HG03469 (cell line): ENCODE measurements at regions not wholly inside any gene's neighbourhood (a gene's known extent, or its start where the extent isn't known, plus 50 kb on each side); places are given as distances from the start of the nearest gene placed in this dataset.
"Not testable (repeated sequence)": the region's sequence is repeated elsewhere in the genome, so short reads cannot be mapped to it uniquely, and the experiment has no call there.

Experiments
- ATAC-seq: cut with Tn5 transposase; IDR thresholded peaks from one replicate; pipeline ENCODE4 v1.9.1; 2021; ENCODE audit warnings: mild to moderate bottlenecking, moderate library complexity, moderate number of reproducible peaks; ENCODE audit not compliant: unreplicated experiment

DNA sequence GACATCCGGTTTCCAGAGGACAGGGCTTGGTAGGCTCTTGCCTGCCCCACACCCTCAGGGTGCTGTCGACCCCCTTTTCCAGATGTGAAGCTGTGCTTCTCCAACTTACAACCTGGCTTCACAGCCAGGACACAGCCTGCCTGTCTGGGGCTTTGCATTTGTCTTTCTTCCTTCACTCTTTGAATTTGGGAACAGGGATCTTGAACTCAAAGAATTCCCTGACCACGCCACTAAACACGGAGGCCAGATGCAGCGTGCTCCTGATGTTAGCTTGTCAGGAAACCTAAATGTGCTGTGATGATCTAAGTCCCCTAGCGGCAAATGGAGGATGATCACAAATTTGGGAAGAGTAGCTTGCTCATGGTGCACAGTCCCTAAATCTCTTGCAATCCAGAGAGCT is 244.8 kb upstream of the RGMA start:
- no peak for ATAC-seq

DNA sequence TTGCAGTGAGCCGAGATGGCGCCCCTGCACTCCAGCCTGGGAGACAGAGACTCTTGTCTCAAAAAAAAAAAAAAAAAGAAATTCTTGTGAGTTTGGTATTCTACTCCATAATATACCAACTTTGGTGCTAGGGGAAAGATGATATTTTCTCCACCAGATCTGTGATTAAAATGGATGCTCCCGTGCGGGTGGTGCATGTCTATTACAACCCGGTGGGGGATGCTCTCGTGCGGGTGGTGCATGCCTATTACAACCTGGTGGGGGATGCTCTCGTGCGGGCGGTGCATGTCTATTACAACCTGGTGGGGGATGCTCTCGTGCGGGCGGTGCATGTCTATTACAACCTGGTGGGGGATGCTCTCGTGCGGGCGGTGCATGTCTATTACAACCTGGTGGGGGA is 244.1 kb upstream of the RGMA start:
- not testable (repeated sequence) for ATAC-seq

DNA sequence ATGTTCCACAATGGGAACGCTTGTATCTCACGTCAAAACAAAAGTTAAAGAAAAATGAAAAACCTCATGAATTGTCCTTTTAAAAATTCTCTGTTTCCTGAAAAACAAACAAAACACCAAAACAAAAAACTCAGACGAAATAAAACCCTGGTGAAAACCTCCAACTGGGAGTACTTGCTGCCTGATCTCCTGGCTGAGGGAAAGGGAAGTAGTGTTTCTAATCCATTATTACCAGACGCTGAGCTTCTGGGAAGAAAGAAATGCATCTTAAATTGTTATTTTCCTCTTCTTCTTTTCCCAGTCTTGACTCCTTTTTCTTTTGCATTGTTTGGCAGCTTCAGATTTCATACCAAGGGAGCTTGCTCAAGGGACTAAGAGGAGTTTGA is 243.2 kb upstream of the RGMA start:
- ATAC-seq, result no peak

DNA sequence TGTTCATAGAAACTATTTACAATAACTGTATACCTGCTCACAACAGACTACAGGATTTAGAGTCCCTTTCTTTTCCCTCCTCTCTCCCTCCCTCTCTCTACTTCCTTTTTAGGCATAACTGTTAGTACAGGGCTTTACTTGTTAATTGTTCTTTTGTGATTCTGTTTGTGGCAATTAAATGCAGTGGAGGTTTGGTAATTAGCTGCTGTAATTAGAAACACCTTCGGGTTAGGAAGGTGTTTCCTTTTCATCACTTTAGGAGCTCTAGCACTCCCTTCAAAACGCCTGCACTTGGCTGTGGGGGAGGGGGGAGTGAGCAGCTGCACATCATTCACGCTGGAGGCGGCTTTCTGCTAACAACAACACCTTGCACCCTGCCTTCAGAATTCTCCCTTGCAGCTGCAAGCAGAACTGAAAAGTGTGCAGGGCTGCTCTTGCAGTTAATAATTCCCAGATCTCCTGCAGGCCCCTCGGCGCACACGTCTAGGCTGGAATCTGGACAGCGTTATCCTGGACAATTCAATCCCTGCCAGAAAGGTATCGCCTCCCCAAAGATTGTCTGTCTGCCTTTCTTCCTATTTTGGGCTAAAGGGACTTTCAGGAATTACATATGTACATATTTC is 242.6 kb upstream of the RGMA start:
- no peak for ATAC-seq

DNA sequence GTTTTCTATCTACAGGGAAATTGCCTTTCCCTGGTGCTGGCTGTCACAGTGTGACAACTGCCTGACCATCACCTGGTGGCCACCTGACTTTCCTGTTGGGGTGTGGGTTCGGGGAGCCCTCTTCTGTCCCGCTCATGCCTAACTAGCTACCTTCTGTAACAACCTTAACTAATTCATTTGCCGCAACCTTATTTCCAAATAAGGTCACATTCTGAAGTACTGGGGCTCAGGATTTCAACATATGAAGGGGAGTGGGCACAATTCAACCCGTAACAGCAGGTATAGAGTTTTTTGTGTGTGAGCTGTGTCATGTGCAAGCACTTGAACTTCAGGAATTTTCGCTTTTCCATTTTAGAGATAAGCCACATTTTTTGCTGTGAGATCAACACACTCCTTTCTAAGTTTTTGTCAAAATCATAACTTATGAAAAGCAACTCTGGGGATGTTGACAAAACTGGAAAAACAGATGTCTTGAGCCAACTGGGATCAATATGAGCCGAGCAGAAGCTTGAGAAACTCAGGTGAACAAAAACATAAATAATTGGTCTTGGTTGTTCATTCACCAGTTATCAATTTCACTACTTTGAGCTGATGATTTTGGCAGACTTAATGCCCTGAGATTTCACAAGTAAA is 242.0 kb upstream of the RGMA start:
- ATAC-seq, result no peak

DNA sequence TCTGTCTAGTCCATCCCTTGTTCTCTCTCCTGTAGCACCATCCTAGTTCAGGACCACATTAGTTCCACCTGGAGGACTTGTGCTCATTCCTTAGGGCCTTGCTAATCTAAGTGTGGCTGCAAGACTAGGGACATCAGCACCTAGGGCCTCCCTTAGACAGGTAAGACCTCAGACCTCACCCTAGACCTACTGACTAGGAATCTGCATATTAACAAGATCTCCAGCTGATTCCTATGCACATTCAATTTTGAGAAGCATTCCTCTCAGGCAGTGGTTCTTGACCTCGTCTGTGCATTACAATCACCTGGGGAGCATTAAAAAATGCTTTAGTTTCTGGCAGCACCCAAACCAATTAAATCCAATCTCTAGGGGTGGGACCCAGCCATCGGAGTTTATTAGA is 238.4 kb upstream of the RGMA start:
- no peak for ATAC-seq

DNA sequence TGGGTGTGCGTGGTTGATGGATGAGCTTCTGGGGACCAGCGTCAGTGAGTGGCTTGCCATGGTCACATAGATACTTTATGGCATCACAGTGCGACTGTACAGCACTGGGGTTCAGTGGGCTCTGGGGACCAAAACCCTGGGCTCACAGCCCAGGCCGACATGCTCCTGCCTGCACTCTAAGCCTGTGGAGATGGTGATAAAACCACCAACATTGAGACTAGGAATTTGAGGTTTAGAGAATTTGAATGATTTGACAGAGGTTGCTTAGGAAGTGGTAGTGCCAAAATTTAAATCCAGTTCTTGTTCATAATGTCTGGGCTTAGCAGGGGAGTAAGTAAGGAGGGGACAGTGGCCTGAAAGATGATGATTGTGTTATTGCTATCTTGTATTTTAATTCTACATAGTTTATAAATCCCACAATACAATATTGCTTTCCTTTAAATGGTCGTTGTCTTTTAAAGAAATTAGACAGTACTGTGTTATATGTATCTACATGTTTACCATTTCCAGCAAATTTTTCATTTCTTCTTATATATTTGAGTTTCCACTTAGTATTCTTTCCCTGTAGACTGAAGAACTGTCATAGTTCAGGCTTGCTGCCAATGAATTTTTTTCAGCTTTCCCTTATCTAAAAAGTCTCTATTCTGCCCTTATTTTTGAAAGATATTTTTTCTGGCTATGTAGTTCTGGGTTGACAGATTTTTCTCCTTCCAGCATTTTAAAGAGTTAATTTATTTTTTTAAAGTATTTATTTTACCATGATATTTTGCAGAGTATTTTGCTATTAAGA is 235.4 kb upstream of the RGMA start:
- no peak for ATAC-seq

DNA sequence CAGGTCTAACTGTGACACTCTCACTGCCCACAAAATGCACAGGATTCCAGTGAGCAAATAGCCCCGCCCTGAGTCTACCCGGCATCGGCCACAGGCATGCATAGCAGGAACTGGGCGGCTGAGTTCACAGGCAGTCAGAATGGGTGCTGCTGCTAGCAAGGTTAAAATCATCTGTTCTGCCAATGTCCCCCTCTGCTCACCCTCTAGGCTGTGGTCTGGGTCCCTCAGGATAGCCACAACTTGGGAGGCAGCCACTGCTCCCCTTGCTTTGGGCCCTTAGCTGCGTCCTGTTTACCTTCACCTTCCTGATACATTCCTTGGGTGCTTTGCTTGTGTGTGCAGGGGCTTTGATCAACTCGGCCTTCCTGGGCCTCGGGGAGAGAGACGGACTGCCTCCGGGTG is 232.9 kb upstream of the RGMA start:
- no peak for ATAC-seq

DNA sequence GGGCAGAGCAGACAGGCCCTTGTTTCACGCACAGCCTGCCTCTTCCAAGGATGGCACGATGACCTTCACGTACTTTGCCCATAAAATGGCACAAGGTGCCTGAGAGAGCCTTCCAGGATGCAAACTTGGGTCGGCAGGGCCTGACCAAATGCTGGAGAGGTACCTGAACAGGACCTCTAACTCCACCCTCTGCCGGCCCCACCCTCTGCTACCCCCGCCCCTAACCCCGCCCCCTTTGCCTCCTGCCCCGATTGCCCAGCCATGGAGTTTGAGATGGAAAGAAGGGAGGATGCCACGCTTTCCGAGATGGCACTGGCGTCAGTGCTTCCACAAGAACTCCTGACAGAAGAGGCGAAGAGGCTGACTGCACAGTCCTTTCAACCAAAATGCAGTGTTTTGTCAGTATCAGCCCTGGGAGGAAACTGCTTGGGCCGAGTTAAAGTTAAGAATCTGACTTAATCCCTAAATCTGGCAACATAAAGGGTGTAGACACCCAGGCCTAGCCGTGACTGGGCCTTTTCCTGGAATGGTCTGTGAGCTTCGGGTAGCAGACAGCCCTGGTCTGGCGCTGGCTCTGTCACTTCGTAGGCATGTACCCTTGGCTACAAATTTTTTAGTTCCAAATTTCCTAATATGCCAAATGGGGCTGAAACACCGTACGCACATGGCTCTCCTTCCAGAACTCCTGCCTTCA is 230.3 kb upstream of the RGMA start:
- no peak for ATAC-seq

DNA sequence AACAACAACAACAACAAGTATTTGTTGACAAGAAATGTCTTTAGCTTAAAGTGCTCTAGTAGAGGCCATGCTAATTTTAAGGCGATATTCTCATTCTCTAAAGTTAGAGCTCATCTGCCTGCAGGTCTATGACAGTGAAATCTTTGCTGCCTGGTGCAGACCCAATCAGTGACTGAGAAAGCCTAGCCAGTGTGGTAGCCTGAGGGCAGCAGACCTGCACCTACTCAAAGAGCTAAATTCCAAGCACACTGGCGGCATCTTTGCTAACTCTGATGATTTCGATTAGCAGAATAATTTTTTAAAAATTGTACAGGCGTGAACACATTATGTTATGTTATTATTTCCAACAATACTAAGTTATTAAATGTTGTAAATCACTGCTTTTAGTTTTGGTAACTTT is 228.8 kb upstream of the RGMA start:
- no peak for ATAC-seq

DNA sequence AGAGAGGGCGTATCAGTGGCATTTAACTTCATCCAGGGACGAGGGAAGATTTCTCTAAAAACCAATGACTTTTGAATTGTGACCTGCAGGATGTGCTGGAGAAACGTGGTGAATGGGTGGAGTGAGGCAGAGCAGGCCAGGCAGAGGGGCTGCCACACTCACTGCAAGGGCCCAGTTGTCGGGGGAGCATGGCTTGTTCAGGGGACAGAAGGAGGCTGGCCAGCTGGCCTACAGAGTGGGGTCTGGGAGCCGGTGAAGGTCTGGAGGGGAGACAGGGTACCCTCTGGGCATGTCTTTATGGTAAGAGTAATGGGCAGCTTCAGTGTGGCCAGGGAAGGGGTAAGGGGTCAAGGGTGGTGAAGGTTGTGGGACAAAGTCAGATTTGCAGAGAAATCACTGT is 225.2 kb upstream of the RGMA start:
- no peak for ATAC-seq

DNA sequence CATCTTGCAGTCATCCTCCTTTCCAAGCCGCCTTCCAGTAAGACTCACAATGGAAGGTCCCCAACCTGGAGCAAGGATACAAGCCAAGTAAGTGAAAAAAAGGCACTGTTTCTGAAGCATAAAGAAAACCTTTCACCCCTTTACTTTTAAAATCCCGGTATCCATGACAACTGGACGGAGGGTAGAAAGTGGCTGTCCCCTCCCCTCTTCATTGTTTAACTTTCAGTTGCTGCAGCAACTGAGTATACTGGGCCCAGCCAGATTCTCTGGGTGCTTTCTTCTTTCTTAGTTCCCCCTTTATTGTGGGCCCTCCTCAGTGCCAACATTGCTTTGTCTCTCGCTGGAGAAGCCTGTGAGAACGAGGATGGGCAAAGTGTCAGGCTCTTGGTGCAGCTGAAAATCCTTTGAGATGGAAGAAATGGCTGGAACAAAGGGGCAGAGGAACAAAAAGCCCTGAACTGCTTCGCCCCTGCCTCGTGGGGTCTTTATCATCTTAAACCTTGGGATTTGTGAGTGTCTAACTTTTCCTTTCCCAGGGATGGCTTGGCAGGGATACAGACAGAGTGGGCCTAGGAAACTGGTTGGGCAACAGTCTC is 224.0 kb upstream of the RGMA start:
- ATAC-seq, result no peak

DNA sequence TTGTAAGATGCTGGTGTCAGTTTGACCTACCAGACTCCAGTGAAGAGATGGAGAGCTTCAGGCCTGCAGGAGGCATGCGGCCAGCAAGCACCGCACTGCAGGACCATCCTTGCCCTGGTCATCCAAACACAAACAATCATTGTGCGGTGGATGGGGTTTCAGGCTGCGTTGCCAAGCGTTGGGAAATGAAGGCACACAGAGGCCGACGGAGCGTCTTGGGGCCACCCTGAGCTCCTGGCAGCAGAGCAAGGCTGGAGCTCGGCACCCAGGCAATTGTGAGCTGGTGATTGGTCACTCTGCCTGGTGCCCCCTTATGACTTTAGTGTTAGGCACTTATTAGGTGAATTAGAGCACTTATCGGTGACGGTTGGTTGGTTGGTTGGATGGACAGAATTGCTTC is 222.6 kb upstream of the RGMA start:
- ATAC-seq, result no peak

DNA sequence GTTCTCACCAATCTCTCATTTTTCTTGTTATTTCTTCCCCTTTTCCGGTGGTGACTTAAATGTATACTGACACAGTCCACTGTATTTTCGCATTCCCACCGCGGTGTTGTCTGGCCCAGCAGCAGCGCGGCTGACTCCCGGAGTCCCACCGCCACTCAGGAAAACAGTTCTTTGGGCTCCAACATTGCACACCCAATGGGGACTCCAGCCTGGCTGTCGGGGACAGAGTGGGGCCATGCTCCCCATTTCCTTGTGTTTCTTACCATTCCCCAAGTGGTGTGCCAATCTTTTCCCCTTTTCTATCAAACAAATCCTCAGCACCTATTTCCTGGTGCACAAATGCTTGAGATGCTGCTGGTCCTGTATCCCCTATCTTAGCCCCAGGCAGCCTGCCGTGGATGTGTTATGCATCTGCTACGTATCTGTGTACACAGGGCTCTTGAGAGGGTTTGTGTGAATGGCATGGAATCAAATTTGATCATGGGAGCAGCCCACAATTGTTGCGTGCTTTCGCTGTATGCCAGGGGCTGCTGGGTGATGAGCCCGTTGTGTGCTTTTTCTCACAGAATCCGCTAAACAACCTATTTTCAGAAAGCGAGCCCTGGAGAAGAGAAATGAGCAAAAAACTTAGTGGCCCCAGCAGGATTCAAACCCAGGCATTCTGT is 219.1 kb upstream of the RGMA start:
- ATAC-seq, result no peak

DNA sequence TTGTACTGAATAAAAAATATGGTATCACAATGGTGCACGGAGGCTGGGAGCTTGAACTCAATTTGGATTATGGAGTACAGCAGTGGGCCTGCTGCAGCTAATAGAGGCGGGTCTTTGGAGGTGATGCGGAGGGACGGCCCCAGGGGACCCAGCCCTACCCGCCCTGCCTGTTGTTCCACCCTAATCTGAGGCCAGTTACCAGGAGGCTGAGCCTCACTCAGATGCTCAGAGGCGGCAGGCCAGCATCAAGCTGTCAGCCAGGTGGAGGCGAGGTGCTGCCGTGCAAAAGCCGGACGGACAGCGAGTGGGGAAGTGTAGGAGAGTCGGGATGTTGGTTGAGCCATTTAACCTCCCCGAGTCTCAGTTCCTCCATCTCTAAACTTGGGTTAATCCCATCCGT is 218.5 kb upstream of the RGMA start:
- no peak for ATAC-seq

DNA sequence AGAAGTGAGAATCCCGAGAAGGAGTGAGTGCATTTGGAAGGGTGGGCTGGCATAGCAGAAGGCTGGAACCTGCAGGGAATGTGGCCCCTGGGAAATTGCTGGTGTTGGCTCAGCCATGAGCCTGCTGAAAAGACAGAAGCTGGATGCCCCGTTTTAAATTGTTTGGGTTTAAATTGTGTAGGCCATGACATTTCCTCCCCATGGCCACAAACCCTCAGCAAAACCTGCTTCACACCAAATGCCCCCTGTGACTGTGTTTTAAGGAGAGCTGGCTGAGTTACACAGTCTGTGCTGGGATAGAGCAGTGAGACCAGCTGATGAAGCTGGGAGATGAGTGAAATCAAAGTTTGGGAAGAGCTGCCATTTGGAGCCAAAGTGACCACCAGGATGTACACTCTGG is 216.3 kb upstream of the RGMA start:
- ATAC-seq, result no peak

DNA sequence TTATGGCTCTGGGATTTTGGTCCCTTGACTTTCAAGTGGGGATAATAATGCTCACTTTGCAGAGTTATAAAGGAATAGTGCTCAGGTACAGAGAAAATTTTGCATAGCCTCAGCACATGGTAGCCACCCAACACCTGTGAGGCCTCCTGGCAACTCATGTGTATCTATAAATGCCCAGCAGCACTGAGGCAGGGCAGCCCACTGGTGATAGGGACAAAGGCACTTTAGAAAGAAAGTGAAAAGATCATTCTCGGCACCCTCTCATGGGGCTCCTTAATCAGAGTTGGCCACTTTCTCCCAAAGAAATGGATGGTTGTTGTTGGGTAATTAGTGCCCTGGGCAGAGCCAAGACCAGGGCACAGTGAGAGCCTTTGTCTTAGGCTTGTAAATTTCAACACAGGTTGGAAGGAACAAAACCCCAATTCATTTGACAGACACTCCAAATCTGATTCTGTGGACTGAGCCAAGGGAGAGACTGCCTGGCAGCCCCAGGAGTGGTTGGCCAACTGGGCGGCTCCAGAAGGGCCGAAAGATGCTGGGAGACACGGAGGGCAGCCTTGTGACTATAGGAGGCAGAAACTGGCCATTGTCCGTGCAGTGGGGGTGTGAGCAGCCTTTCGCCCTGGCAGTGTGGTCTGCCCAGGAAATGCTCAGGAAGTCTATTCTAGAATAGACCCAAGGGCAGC is 213.2 kb upstream of the RGMA start:
- ATAC-seq, result no peak

DNA sequence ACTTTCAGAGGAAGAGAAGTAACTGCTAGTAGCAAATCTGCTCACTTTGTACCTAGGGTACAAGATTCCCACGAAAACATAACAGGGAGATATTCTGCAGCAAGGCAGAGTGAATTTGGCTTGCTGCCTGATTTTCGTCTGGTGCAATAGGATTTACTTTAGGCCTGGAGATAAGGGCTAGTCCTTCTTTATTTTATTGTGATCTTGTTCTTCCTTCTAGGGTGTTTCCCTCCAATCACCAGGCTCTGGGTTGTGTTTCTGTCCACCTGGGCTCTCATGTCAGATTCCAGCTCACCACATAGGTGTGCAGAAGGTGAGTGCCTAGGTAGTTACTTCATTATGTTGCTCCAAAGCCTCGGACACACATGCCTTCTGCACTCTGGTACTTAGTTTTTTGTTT is 211.8 kb upstream of the RGMA start:
- no peak for ATAC-seq

DNA sequence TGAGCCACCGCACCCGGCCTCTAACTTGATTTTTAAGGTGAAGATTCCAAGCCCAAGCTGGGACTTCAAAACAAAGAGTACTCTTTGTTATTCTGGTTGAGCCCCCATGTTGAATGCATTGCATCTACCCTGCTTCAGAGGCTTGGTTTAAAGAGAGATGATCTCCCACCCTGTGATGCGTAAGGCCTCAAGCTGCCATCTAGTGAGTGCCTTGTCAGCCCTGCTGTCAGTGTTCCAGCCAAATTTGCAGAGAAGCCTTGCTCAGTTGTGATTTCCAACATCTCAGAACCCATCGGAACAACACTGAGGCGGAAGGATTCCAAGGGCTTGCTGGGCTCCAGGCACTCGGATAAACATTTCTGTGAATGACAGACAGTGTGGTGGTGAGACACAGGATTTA is 210.7 kb upstream of the RGMA start:
- ATAC-seq, result no peak

DNA sequence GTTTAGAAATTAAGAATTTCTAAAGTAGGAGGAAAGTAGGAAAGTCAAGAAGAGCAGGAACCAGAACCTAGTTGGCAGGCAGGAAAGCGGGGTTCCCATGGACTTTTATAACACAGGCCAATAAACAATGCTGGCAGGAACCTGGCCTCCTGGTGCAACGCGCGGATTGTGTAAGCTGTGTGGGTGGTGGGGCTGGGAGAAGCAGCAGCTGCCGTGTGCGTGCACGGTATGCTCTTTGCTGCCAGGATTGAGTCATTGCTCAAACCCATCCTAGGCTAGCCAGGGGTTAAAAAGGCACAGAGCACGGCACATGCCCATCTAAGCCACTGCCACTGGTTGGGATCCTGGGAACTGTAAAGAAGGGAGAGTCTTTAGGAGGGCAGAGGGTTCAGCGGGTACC is 209.9 kb upstream of the RGMA start:
- no peak for ATAC-seq
